ENCODE measurements at regions not wholly inside any gene's neighbourhood (a gene's known extent, or its start where the extent isn't known, plus 50 kb on each side); places are given as distances from the start of the nearest gene placed in this dataset.

- H3K4me1 Mint-ChIP-seq (ENCODE audit: unreplicated experiment) = peaks cover 11% of the 10 kb centered on the region
- H3K36me3 Mint-ChIP-seq (ENCODE audit: unreplicated experiment) = no peaks in the 10 kb centered on the region
- TF ChIP-seq, protein P1, sequence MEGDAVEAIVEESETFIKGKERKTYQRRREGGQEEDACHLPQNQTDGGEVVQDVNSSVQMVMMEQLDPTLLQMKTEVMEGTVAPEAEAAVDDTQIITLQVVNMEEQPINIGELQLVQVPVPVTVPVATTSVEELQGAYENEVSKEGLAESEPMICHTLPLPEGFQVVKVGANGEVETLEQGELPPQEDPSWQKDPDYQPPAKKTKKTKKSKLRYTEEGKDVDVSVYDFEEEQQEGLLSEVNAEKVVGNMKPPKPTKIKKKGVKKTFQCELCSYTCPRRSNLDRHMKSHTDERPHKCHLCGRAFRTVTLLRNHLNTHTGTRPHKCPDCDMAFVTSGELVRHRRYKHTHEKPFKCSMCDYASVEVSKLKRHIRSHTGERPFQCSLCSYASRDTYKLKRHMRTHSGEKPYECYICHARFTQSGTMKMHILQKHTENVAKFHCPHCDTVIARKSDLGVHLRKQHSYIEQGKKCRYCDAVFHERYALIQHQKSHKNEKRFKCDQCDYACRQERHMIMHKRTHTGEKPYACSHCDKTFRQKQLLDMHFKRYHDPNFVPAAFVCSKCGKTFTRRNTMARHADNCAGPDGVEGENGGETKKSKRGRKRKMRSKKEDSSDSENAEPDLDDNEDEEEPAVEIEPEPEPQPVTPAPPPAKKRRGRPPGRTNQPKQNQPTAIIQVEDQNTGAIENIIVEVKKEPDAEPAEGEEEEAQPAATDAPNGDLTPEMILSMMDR (IDR thresholded peaks at IDR 0.05) = no peak
- peak; percentile 71 for DNase-seq (ENCODE audit: extremely low spot score, unreplicated experiment)
- no peaks in the 10 kb centered on the region for H3K9me3 Mint-ChIP-seq (ENCODE audit: unreplicated experiment)
- no peak overlapping the region for H3K27ac Mint-ChIP-seq (ENCODE audit: unreplicated experiment)
- peaks cover 36% of the 10 kb centered on the region for H3K27me3 Mint-ChIP-seq (ENCODE audit: unreplicated experiment)
- H3K4me3 Mint-ChIP-seq (ENCODE audit: unreplicated experiment) = no peak overlapping the region
These were observed 231.9 kb upstream of the TNRC6C start for GRCh38 chr17:77726549-77727006.

DNA sequence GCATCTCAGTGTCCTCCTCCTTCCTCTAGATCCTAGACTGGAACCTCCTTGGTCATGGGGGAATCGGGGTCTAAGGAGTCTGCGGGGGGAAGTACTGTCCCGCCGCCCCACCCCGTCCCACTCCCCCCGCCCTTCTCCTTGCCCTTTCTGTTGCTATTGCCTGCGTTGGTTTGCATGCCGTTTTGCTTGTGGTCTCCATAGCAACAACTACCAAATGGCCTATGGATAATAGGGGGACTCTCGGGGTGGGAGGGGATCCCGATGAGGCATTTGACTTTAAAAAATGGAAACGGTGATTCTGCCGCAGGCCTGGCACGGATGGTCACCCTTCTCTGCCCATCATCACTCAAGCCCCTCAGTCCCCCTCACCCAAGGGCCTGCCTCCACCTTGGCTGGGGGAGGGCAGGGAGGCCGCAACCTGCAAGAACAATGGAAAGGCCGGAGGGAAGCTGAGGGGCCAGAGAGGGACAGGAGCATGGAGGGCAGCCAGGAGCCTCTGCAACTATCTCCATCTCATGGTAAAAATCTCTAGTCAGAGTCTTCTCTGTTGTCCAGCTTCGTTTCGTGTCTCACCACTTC lies 231.4 kb upstream of the TNRC6C start:
- TF ChIP-seq, protein P1 (IDR thresholded peaks at IDR 0.05) = no peak
- peak; percentile 46 for DNase-seq (ENCODE audit: extremely low spot score, unreplicated experiment)
- H3K4me3 Mint-ChIP-seq (ENCODE audit: unreplicated experiment) = no peak overlapping the region
- H3K9me3 Mint-ChIP-seq (ENCODE audit: unreplicated experiment) = peaks cover under 1% of the 10 kb centered on the region
- no peak overlapping the region for H3K27ac Mint-ChIP-seq (ENCODE audit: unreplicated experiment)
- peaks cover 11% of the 10 kb centered on the region for H3K4me1 Mint-ChIP-seq (ENCODE audit: unreplicated experiment)
- H3K27me3 Mint-ChIP-seq (ENCODE audit: unreplicated experiment) = peaks cover 32% of the 10 kb centered on the region
- no peaks in the 10 kb centered on the region for H3K36me3 Mint-ChIP-seq (ENCODE audit: unreplicated experiment)

DNA sequence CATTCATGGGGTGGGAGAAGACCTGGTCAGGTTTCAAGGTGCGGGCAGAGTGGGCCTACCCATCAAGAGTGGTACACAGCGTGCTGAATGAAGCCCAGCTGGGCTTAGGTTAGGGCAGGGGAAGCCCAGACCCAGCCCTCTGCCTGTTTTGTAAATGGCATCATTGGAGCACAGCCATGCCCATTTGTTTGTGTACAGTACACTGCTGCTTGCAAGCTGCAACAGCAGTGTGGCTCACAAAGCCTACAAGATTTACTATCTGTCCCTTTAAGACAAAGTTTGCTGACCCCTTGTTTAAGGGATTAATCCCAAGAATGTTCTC lies 230.1 kb upstream of the TNRC6C start:
- Mint-ChIP-seq H3K4me1 (ENCODE audit: unreplicated experiment) (peaks cover 11% of the 10 kb centered on the region), H3K9me3 (ENCODE audit: unreplicated experiment) (peaks cover 7% of the 10 kb centered on the region), H3K27ac (ENCODE audit: unreplicated experiment) (no peak overlapping the region), H3K27me3 (ENCODE audit: unreplicated experiment) (peaks cover 43% of the 10 kb centered on the region), H3K36me3 (ENCODE audit: unreplicated experiment) (no peaks in the 10 kb centered on the region), H3K4me3 (ENCODE audit: unreplicated experiment) (no peak overlapping the region)
- peak; percentile 56 for DNase-seq (ENCODE audit: extremely low spot score, unreplicated experiment)
- TF ChIP-seq, protein P1 (IDR thresholded peaks at IDR 0.05) = no peak

GRCh38 chr17:77728871-77729270 lies 229.6 kb upstream of the TNRC6C start:
- peaks cover 7% of the 10 kb centered on the region for H3K9me3 Mint-ChIP-seq (ENCODE audit: unreplicated experiment)
- H3K27ac Mint-ChIP-seq (ENCODE audit: unreplicated experiment) = no peak overlapping the region
- TF ChIP-seq, protein P1 (IDR thresholded peaks at IDR 0.05) = no peak
- peaks cover 45% of the 10 kb centered on the region for H3K27me3 Mint-ChIP-seq (ENCODE audit: unreplicated experiment)
- H3K4me3 Mint-ChIP-seq (ENCODE audit: unreplicated experiment) = no peak overlapping the region
- peaks cover 11% of the 10 kb centered on the region for H3K4me1 Mint-ChIP-seq (ENCODE audit: unreplicated experiment)
- DNase-seq (ENCODE audit: extremely low spot score, unreplicated experiment) = no peak
- H3K36me3 Mint-ChIP-seq (ENCODE audit: unreplicated experiment) = no peaks in the 10 kb centered on the region

- H3K36me3 Mint-ChIP-seq (ENCODE audit: unreplicated experiment) = no peaks in the 10 kb centered on the region
- no peak for DNase-seq (ENCODE audit: extremely low spot score, unreplicated experiment)
- peaks cover 16% of the 10 kb centered on the region for H3K4me1 Mint-ChIP-seq (ENCODE audit: unreplicated experiment)
- H3K27ac Mint-ChIP-seq (ENCODE audit: unreplicated experiment) = no peak overlapping the region
- peaks cover 45% of the 10 kb centered on the region for H3K27me3 Mint-ChIP-seq (ENCODE audit: unreplicated experiment)
- H3K4me3 Mint-ChIP-seq (ENCODE audit: unreplicated experiment) = no peak overlapping the region
- TF ChIP-seq, protein P1 (IDR thresholded peaks at IDR 0.05) = no peak
- H3K9me3 Mint-ChIP-seq (ENCODE audit: unreplicated experiment) = peaks cover 7% of the 10 kb centered on the region
These were observed 228.9 kb upstream of the TNRC6C start for GRCh38 chr17:77729587-77729986.

Measured in osteocyte (in vitro differentiated cells).